Stimulated activated CD8-positive, alpha-beta memory T cell treated with anti-CD3 and anti-CD28 coated beads, Interleukin-2, amount 100 ng/mL, for 48 hours (primary cell): ENCODE measurements at regions not wholly inside any gene's neighbourhood (a gene's known extent, or its start where the extent isn't known, plus 50 kb on each side); places are given as distances from the start of the nearest gene placed in this dataset.
"Not testable (repeated sequence)": the region's sequence is repeated elsewhere in the genome, so short reads cannot be mapped to it uniquely, and the experiment has no call there.

ENCODE experiments used
- DNase-seq, 2 donors: peaks; one replicate each; pipeline ENCODE4 v3.0.0-alpha.2; 2020; ENCODE audit warnings: low read depth in 2 of 2

DNA sequence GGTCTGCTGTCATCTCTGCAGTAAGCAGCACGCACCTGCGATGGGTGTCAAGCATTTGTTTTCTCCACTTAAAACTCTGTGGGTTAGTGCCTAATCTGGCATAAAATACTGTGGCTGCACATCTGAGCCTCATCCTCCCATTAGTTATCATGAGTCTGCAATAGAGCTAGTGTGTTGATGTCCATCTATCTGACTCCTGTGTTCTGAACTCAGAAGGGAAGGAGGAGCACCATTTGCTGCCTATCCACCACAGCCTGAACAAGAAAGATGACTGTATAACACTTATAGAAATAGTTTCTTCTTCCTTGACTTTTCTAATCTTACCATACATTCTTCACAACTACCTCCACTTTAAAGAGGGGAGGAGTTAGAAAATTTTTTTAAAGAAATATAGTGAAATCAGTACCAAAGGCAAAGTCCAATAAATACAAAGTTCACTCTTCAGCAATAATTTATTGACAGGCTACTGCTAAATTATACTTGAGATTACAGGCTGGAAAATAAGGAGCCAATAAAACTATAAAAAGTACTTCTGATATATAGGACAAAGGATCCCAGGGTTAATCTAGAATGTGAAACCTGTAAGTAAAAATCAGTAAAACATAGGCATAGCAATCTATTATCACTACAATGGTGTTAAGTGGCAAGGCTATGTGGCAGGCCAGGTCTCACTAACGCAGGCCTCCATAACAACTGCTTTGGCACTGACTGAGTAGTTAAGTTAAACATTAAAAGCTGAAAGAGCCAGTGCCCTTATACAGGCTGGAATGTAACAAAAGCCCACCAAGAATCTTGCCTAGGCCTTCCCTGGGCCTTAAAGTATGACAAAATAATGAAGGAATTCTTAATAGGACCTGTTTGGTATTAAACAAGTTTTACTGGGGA lies 70.2 kb downstream of the LGALS9C start:
- DNase-seq: not testable (repeated sequence)

DNA sequence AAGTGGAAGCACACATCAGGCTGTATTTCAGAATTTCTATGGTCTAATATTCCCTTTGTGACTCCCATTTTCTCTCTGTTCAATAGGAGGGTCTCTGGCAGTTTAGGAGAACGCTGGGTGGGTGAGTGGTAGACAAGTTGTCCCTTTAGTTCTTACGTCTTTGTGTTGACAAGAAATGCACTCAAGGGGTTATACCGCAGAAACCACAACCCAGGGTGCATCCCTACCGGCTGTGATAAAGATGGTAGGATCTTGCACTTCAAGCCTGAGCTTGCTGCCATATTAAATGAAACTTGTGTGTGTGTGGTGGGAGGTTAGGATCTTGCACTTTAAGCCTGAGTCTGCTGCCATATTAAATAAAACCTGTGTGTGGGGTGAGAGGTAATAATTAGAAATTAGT lies 80.5 kb downstream of the LGALS9C start:
- not testable (repeated sequence) for DNase-seq

DNA sequence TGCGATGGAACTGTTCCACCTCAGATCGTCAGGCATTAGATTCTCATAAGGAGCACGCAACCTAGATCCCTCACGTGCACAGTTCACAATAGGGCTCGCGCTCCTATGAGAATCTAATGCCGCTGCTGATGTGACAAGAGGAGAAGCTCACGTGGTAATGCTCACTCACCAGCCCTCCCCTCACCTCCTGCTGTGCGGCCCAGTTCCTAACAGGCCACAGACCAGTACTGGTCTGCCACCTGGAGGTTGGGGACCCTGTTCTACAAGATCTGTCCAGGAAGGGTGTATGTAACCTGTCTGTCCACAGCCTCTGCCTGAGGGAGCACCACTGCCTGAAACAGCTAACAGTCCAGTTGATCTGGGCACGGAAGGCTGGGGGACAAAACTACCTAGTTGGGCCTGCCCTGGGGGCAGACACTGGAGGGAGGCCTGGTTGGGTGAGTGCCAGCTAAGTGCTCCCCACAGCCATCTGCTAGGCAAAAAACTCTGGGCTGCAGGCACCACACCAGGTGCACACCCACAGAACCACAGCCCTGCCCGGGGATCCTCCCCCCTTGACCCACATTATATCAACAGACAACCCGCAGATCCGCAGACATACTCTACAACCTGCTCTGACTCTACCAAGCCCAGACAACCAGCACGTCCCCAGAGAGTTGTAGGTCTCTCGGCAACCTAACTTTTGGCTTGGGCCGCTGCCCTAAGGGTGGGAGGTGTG lies 80.7 kb downstream of the TBC1D28 start:
- not testable (repeated sequence) for DNase-seq

DNA sequence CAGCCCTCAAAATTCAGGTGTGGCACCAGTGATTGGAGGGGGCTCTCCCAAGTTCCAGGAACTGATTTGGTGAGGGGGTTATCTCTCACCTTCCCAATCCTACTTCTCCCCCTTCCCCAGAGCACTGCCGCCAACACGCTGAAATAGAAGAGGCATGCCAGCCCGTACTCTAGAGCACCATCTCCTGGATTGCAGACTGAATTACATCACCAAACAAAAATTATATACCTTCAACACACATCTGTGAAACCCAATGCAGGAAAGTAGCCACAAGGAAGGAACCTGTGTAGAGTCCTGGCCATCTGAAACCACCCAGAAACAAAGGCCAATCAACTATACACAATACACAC lies 80.1 kb downstream of the TBC1D28 start:
- peak; percentile 1 to 2 for DNase-seq

DNA sequence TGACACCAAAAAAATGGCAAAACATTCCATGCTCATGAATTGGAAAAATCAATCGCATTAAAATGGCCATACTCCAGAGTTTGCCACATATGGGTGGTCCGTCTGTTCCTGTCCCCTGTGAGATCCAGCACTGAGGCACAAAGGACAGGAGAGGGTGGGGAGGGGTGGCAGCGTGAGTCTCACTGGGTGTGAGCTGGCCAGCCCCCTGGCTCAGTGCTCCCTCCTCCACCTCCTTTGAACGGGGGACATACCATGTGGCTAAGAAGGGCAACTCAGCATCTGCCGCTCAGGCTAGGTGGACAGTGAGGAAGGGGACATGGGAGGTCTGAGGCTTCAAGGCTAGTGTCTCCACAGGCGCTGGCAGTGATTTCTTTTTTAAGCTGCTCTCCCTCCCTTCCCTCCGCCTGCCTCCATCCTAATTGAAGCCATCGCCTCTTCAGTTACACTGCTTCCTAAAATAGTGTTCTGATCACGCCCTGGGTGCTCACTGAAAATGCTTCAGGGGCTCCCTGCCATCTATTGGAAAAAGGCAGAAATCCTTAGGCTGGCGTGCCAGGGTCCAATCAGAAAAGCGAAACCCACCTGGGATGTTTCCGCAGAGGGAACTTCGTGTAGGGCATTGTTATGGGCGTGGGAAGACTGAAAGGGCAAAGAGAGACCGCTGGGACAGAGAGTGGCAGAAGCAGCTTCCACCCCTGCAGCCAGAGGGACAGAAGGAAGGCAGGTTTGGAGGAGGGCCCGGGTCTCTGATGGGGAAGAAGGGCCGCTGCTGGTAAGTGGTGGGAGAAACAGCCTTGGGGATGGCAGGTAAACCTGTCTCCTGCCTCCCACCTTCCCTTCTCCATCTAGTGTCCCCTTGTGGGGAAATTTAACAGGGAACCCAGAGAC lies 75.8 kb downstream of the TBC1D28 start:
- DNase-seq: not testable (repeated sequence)

DNA sequence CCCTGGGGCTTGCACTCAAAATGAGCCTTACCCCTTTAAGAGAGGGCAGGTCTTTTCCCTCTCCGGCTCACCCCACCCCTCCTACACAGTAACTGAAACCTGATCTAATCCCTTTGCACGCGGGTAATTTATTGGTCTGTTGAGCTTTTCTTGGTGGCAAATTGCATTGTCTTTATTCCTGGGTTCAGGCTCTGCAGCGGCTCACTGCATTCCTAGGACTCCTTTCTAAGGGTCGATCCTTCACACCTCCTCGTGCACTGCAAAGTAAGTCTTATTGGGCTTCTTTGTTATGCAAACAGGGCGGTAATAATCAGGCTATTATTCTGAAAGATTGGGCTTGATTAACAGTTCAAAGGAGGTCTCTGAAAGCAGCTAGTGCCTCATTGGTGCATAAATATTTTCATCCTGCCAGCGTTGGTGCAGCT lies 74.7 kb downstream of the TBC1D28 start:
- DNase-seq: not testable (repeated sequence)

DNA sequence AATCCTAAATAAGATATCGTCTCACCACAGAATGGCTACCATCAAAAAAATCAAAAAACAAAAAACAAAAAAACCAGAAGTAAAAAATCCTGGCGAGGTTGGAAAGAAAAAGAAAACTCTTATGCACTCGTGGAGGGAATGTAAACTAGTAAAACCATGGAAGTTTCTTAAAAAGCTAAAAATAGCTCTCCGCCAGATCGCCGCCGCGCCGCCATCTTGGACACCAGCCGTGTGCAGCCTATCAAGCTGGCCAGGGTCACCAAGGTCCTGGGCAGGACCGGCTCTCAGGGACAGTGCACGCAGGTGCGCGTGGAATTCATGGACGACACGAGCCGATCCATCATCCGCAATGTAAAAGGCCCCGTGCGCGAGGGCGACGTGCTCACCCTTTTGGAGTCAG lies 71.7 kb downstream of the TBC1D28 start:
- not testable (repeated sequence) for DNase-seq

DNA sequence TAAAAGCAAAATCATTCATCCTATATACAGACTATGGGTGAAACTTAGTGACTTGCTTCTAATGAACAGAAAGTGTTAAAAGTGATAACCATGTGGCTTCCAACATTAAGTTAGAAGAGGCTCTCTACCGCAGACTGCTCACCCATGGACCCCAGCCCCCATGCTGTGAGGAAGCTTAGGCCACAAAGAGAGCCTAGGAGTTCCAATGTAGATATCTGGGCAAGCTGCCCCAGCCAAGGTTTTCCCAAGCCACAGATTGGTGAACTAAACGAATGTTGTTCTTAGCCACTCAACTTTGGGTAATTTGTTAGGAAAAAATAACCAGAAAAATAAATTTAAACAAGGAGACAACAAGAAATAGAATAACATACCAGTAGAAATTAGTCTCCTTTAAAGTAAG lies 70.1 kb downstream of the TBC1D28 start:
- DNase-seq: not testable (repeated sequence)
